Muscle layer of duodenum (tissue), 2 donors: ENCODE measurements at regions not wholly inside any gene's neighbourhood (a gene's known extent, or its start where the extent isn't known, plus 50 kb on each side); places are given as distances from the start of the nearest gene placed in this dataset.
"Not testable (repeated sequence)": the region's sequence is repeated elsewhere in the genome, so short reads cannot be mapped to it uniquely, and the experiment has no call there.

Source experiments
- H3K27ac ChIP-seq: one replicate; pipeline ENCODE4 v1.7.0; 2013; ENCODE audit warnings: mild to moderate bottlenecking, low read length
- H3K27me3 ChIP-seq: one replicate; pipeline ENCODE4 v1.7.0; 2013; ENCODE audit warnings: low read depth, mild to moderate bottlenecking, control low read depth, low read length
- H3K36me3 ChIP-seq, 2 donors: one replicate each; pipeline ENCODE4 v1.7.0; 2013; ENCODE audit warnings: low read length in 2 of 2, control low read depth in 1 of 2, mild to moderate bottlenecking in 1 of 2; ENCODE audit not compliant: insufficient read depth in 2 of 2, control insufficient read depth in 1 of 2
- H3K4me1 ChIP-seq, 2 donors: one replicate each; pipeline ENCODE4 v1.7.0; 2013; ENCODE audit warnings: low read length in 2 of 2, mild to moderate bottlenecking in 2 of 2, control low read depth in 1 of 2, moderate library complexity in 1 of 2; ENCODE audit not compliant: insufficient read depth in 2 of 2, control insufficient read depth in 1 of 2
- H3K4me3 ChIP-seq, 2 donors: one replicate each; pipeline ENCODE4 v1.7.0; 2013; ENCODE audit warnings: low read length in 2 of 2, low read depth in 1 of 2, mild to moderate bottlenecking in 1 of 2
- H3K9me3 ChIP-seq, 2 donors: one replicate each; pipeline ENCODE4 v1.7.0; 2013; ENCODE audit warnings: low read length in 2 of 2, control low read depth in 1 of 2, mild to moderate bottlenecking in 1 of 2; ENCODE audit not compliant: control insufficient read depth in 1 of 2
- donor health status: healthy.

GRCh38 chr7:39793851-39794250 is 156.2 kb upstream of the CDK13 start:
- H3K4me1 ChIP-seq, H3K27ac ChIP-seq, H3K36me3 ChIP-seq, H3K27me3 ChIP-seq, H3K4me3 ChIP-seq, H3K9me3 ChIP-seq: not testable (repeated sequence)

DNA sequence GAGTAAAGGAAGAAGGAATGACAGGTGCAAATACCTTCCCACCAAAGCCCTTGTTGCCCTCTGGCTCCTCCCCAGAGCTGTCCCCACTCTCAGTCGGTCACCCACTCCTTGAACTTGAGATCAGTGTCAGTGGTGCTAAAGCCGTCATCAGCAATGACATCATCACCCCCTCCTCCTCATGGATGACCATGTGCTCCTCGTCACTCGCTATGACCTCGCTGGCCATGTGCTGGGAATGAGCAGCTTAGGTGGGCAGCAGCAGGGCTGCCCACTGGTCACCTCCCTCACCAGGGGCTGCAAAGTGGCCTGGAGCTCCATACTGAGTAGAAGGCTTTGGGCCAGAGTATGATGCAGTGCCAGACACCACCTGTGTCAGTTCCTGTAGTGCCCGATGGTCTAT is 153.1 kb upstream of the CDK13 start:
- not testable (repeated sequence) for H3K27me3 ChIP-seq, H3K4me3 ChIP-seq, H3K4me1 ChIP-seq, H3K9me3 ChIP-seq, H3K27ac ChIP-seq, H3K36me3 ChIP-seq

DNA sequence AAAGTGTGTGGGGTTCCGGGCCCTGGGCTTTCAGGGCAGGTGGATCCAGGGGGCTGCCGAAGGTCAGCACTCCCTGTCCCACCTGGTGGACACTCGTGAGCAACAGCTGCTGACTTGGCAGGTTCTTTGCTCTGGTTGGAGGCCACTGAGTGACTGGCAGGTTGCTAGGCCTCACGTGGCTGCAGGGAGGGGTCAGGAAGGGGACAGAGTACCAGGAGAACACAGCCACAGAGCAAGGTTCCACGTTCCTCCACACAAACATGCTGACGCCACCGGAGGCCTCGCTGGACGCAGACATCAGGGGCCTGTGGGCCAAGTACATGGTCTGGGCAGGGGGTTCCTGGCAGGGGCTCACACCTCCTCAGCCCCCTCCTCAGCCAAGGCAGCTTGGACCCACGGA is 152.0 kb upstream of the CDK13 start:
- H3K27ac ChIP-seq, H3K9me3 ChIP-seq, H3K4me3 ChIP-seq, H3K27me3 ChIP-seq, H3K36me3 ChIP-seq, H3K4me1 ChIP-seq: not testable (repeated sequence)

- no peaks in the 10 kb centered on the region for H3K9me3 ChIP-seq
- H3K27ac ChIP-seq, result no peak overlapping the region
- peaks cover 0 to 7% of the 10 kb centered on the region in 2 donors for H3K4me1 ChIP-seq
- H3K27me3 ChIP-seq, result no peaks in the 10 kb centered on the region
- H3K36me3 ChIP-seq, result no peaks in the 10 kb centered on the region
- H3K4me3 ChIP-seq, result no peak overlapping the region
These were observed 141.1 kb upstream of the CDK13 start for GRCh38 chr7:39808796-39809481.

- Histone ChIP-seq H3K27ac (no peak overlapping the region), H3K4me1 (peaks cover 0 to 7% of the 10 kb centered on the region in 2 donors), H3K36me3 (no peaks in the 10 kb centered on the region), H3K27me3 (no peaks in the 10 kb centered on the region), H3K4me3 (no peak overlapping the region), H3K9me3 (no peaks in the 10 kb centered on the region)
These were observed 139.8 kb upstream of the CDK13 start for GRCh38 chr7:39810204-39810642.

GRCh38 chr7:39810710-39811109 is 139.3 kb upstream of the CDK13 start:
- no peak overlapping the region for H3K27ac ChIP-seq
- no peaks in the 10 kb centered on the region for H3K36me3 ChIP-seq
- H3K9me3 ChIP-seq, result no peaks in the 10 kb centered on the region
- H3K4me3 ChIP-seq, result no peak overlapping the region
- peaks cover 0 to 7% of the 10 kb centered on the region in 2 donors for H3K4me1 ChIP-seq
- no peaks in the 10 kb centered on the region for H3K27me3 ChIP-seq

GRCh38 chr7:39811161-39811614 is 138.9 kb upstream of the CDK13 start:
- Histone ChIP-seq H3K4me1 (peaks cover 0 to 7% of the 10 kb centered on the region in 2 donors), H3K36me3 (no peaks in the 10 kb centered on the region), H3K27me3 (no peaks in the 10 kb centered on the region), H3K9me3 (no peaks in the 10 kb centered on the region), H3K4me3 (no peak overlapping the region), H3K27ac (no peak overlapping the region)

GRCh38 chr7:39816462-39817060 is 133.5 kb upstream of the CDK13 start:
- Histone ChIP-seq H3K36me3 (no peaks in the 10 kb centered on the region), H3K9me3 (no peaks in the 10 kb centered on the region), H3K27me3 (no peaks in the 10 kb centered on the region), H3K4me3 (no peak overlapping the region), H3K4me1 (no peaks in the 10 kb centered on the region), H3K27ac (no peak overlapping the region)

DNA sequence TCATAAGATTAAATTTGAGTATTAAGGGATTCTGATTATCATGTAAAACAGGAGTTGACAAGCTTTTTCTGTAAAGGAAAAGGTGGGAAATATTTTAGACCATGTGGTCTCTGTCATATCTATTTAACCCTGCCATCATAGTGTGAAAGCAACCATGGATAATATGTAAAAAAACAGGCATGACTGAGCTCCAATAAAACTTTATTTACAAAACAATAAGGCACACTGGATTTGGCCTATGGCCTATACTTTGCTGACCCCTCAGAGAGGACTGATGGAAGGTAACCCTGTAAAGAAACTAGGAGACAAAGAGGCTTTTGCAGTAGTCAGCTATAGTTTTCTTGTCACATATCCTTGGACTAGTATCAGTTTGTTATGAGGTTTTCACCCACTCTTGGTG is 130.5 kb upstream of the CDK13 start:
- Histone ChIP-seq H3K9me3 (no peaks in the 10 kb centered on the region), H3K27ac (no peak overlapping the region), H3K27me3 (no peaks in the 10 kb centered on the region), H3K4me3 (no peak overlapping the region), H3K4me1 (no peaks in the 10 kb centered on the region), H3K36me3 (no peaks in the 10 kb centered on the region)

DNA sequence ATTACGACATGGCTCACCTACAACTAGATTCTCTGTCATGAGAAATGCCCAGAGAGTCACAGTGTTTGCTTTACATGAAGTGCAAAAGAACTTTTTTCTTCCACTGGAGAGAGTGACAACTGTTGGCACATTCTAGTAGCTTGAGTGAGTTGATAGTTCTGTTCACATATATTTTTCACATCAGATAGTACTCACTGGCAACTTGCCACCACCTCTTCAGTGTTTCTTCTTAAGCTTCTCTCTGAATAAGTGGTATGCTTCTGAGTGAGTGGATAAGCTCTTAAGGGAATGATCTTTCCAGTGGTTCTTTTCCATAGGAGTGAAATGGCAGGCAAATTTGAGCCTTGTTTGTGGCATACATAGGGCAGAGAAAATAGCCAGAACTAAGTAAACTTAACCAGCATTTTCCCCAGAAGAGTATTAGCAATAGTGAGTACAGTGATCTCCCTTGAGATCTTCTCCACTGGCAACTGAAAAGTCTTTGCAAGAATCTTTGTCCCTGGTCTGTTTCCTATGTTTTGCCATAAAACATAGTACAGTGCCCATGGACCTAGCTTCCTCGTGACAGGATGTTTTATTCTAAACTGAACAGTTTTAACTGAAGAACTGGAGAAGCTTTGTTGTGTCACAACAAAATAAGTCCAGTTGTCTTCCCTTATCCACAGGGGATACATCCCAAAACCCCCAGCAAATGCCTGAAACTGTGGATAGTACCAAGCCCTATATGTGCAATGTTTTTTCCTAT is 125.4 kb upstream of the CDK13 start:
- Histone ChIP-seq H3K27me3 (no peaks in the 10 kb centered on the region), H3K9me3 (no peaks in the 10 kb centered on the region)

GRCh38 chr7:39825401-39825980 is 124.6 kb upstream of the CDK13 start:
- H3K27me3 ChIP-seq, result no peaks in the 10 kb centered on the region
- H3K4me3 ChIP-seq, result no peak overlapping the region
- H3K36me3 ChIP-seq, result no peaks in the 10 kb centered on the region
- H3K9me3 ChIP-seq, result no peaks in the 10 kb centered on the region
- H3K4me1 ChIP-seq, result no peaks in the 10 kb centered on the region
- no peak overlapping the region for H3K27ac ChIP-seq

More for the DNA sequence above, 125.4 kb upstream of the CDK13 start:
- H3K4me3 ChIP-seq, result no peak overlapping the region
- H3K36me3 ChIP-seq, result no peaks in the 10 kb centered on the region
- H3K27ac ChIP-seq, result no peak overlapping the region
- H3K4me1 ChIP-seq, result no peaks in the 10 kb centered on the region
